ENCODE measurements at regions not wholly inside any gene's neighbourhood (a gene's known extent, or its start where the extent isn't known, plus 50 kb on each side); places are given as distances from the start of the nearest gene placed in this dataset.

DNA sequence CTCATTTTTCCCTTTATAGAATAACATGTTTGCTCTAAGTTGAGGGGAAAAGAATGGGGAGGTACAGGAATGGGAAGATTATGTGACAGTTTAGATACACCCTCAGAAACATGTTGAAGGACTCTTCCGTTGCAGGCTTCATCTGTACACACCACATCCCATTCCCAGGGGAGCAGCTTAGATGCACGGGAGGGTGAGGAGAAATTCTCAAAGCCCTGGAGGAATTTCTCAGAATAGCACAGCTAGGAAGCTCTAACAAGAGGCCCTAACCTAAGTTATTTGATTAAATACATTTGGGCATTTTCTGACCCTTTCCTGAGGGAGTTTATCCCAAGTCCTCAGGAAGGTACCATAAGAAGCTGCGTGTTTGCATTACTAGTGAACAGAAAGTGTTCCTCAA, 660.2 kb upstream of the IGFBP3 start:
- Histone ChIP-seq H3K4me2 (ENCODE audit: insufficient read depth in 1 of 2, low read depth in 2 of 2, low read length in 2 of 2) (no peak overlapping the region), H4K5ac (ENCODE audit: insufficient read length, low read depth, low read length) (no peak overlapping the region), H3K4me1 (replicated peaks in 1 of 4; ENCODE audit: control insufficient read depth in 3 of 4, insufficient read depth in 4 of 4, low read length in 3 of 4) (no peaks in the 10 kb centered on the region), H3K18ac (ENCODE audit: extremely low read depth, low read length) (no peak overlapping the region), H3K79me2 (ENCODE audit: control insufficient read depth in 1 of 2, insufficient read depth in 2 of 2, low read length in 2 of 2) (no peaks in the 10 kb centered on the region), H4K8ac (ENCODE audit: extremely low read depth, insufficient read depth, low read length) (no peak overlapping the region), H3K23me2 (ENCODE audit: low read depth, low read length) (no peaks in the 10 kb centered on the region), H2BK12ac (ENCODE audit: low read depth, low read length) (no peak overlapping the region), H3K9me3 (ENCODE audit: insufficient read depth in 2 of 2, low read depth in 1 of 2, low read length in 1 of 2) (no peaks in the 10 kb centered on the region), H3K4ac (replicated peaks; ENCODE audit: insufficient read length, low read depth, low read length) (no peak overlapping the region), H3K14ac (ENCODE audit: insufficient read length) (no peak overlapping the region), H3K79me1 (ENCODE audit: low read depth, low read length) (no peaks in the 10 kb centered on the region), H3K27ac (ENCODE audit: low read depth, low read length) (no peak overlapping the region), H3K56ac (replicated peaks; ENCODE audit: insufficient read length, low read depth, low read length) (no peak overlapping the region), H2BK120ac (replicated peaks; ENCODE audit: low read depth, low read length) (no peak overlapping the region), H2AFZ (ENCODE audit: low read length) (no peak overlapping the region), H4K91ac (replicated peaks; ENCODE audit: insufficient read length, low read length) (no peak overlapping the region), H2BK5ac (ENCODE audit: low read depth, low read length) (no peak overlapping the region), H2AK5ac (ENCODE audit: low read depth, low read length) (no peak overlapping the region), H4K20me1 (replicated peaks in 1 of 2; ENCODE audit: control insufficient read depth in 1 of 2, insufficient read depth in 2 of 2, low read length in 2 of 2) (no peaks in the 10 kb centered on the region), H3K27me3 (replicated peaks in 1 of 4; ENCODE audit: control insufficient read depth in 3 of 4, extremely low read depth in 1 of 4, insufficient read depth in 3 of 4, low read length in 3 of 4) (no peaks in the 10 kb centered on the region), H3K9ac (replicated peaks in 1 of 4; ENCODE audit: extremely low read depth in 1 of 4, low read depth in 3 of 4, low read length in 3 of 4) (no peak overlapping the region), H2BK15ac (ENCODE audit: low read length) (no peak overlapping the region), H2BK20ac (ENCODE audit: low read length) (no peak overlapping the region), H3K36me3 (ENCODE audit: control insufficient read depth in 2 of 4, insufficient read depth in 4 of 4, low read length in 3 of 4) (no peaks in the 10 kb centered on the region), H3K4me3 (ENCODE audit: extremely low read depth in 1 of 4, insufficient read depth in 2 of 4, low read depth in 3 of 4, low read length in 4 of 4) (no peak overlapping the region), H3K23ac (ENCODE audit: insufficient read length) (no peak overlapping the region)
- ChIA-PET POLR2A (ENCODE audit: partially characterized antibody) (no interaction called here), CTCF (ENCODE audit: partially characterized antibody) (interaction anchor here (0.7 kb wide), 1 partner anchor 57 kb away, joined by 3 read pairs; no protein-coding TSS in a partner anchor)
- 91% methylated on average over 3 of the region's 3 CpGs; no CpG with 5 or more reads in 1 of the 2 experiments for whole genome bisulfite sequencing, 2 experiments (ENCODE audit: extremely low coverage in 1 of 2, insufficient coverage in 1 of 2, insufficient read length in 1 of 2, insufficient replicate concordance in 2 of 2, low coverage in 1 of 2, low lambda C conversion rate in 2 of 2, missing lambda C conversion rate in 1 of 2)
- DNase-seq (ENCODE audit: low read depth in 1 of 2, low spot score in 2 of 2) (no peak), FAIRE-seq (no peak)
- TF ChIP-seq USF2 (IDR thresholded peaks at IDR 0.05; ENCODE audit: low read length) (no peak), KDM1A (IDR thresholded peaks at IDR 0.05; ENCODE audit: borderline replicate concordance, low read length) (no peak), MAFK (IDR thresholded peaks at IDR 0.05; ENCODE audit: low read depth, low read length) (no peak), YY1 (IDR thresholded peaks at IDR 0.05; ENCODE audit: low read depth, low read length) (no peak), JUND (IDR thresholded peaks at IDR 0.05; ENCODE audit: low read length) (no peak), BRCA1 (IDR thresholded peaks at IDR 0.05; ENCODE audit: low read depth, low read length) (no peak), SIX5 (IDR thresholded peaks at IDR 0.05; ENCODE audit: low read depth, low read length) (no peak), HDAC6 (IDR thresholded peaks at IDR 0.05; ENCODE audit: low read depth, low read length) (no peak), SRF (IDR thresholded peaks at IDR 0.05; ENCODE audit: low read depth, low read length) (no peak), TCF12 (IDR thresholded peaks at IDR 0.05; ENCODE audit: low read depth, low read length) (no peak), HDAC2 (IDR thresholded peaks at IDR 0.05; ENCODE audit: borderline replicate concordance in 1 of 2, low read depth in 2 of 2, low read length in 2 of 2) (no peak), CHD1 (IDR thresholded peaks at IDR 0.05; ENCODE audit: low read depth, low read length) (no peak)

Measured in H1 (cell line).